GM18870 (cell line): ENCODE measurements at regions not wholly inside any gene's neighbourhood (a gene's known extent, or its start where the extent isn't known, plus 50 kb on each side); places are given as distances from the start of the nearest gene placed in this dataset.

ENCODE experiments used
- ATAC-seq: cut with Tn5 transposase; IDR thresholded peaks from one replicate; pipeline ENCODE4 v1.9.1; 2021; ENCODE audit warnings: moderate library complexity; ENCODE audit not compliant: unreplicated experiment

DNA sequence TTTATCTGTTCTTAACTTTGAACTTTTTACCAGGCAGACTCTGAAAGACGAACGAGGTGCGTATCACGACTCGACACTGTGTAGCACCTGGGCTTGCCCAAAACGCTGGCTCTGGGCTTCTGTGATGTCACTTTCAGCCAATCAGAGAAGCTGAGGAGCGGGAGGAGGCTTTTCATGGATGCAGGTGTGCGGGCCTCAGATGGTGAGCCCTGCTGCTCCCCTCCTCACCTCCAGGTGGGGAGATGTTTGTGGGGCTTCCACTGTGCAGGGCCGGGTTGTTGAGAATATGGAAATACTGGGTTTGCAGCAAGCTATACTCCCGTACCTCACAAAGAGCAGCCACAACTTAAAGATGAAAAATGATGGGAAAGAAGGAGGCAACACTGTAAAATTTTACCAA is 246.3 kb downstream of the IRX2 start:
- no peak for ATAC-seq

DNA sequence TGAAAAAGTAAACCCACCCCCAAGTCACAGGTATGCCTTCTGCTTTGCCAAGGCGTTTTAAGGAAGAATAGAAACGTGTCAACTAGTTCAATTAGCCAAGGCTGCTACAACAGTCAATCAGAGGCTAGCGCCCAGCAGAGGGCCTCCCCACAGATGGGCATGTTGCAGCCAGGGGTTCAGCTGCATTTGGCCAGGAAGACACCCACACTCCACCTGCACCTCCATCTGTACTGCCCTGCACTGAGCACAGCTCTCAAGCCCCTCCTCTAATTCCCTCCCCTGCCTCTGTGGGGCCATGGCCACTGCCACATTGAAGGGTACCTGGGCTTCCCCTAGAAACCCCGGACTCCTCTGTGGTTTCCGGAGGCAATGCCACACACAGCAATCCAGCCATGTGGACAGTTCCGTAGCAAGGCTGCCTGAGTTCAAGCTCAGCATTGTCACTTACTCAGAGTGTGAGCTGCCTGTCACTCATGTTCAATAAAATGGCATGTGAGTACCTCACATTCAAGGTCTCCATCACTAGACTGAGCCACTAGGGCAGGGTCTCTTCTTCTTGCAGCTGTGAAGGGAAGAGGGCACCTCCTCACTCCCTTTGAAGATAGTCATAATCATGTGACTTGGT is 248.4 kb downstream of the IRX2 start:
- no peak for ATAC-seq

DNA sequence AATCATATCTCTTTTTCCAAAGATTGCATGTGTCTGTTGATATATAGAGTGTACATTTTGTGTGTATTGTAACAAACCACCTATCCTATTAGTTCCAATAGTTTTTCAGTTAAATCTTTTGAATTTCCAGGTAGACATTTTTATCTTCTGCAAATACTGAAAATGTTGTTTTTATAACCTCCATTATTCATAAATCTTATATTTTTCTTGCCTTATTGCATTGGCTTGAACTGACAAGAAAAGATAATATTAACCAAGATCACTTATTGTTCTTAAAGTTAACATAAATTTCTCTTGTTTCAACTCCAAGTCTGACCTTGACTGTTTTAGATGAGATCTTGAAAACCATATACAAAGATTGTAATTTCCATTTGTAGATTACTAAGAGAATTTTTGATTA is 251.6 kb downstream of the IRX2 start:
- ATAC-seq: no peak

DNA sequence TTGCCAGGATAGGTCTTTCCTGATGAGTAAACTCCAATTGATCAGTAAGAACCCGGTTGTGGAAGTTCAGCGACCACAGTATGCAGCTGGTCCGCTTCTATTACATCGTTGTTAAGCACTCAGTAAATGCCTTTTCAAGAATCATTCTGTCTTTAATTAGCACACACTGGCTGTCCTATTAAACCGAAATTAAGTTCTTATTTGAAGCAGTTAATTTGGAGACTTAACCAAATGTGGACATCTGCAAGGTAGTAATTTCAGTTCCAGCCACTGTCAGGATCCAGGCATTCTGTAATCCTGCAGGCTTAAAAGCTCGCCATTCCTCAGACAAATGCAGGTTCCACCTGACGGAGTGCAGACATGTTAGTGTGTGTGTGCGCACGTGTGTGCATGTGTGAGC is 254.6 kb downstream of the IRX2 start:
- no peak for ATAC-seq

DNA sequence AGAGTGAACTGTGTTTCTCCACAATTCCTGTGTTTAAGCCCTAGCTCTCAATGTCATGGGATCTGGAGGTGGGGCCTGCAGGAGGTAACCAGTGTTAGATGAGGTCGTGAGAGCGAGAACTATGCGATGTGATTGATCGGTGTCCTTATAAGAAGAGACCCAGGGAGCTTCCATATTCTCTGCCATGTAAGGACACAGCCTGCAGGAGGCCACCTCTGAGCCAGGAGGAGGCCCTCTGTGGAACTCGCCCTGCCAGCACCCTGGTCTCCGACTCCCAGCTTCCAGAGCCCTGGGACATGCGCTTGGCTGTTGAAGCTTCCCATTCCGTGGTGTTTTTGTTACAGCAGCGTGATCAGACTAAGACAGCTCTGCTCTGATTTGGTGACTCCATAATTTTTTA is 255.4 kb downstream of the IRX2 start:
- no peak for ATAC-seq

DNA sequence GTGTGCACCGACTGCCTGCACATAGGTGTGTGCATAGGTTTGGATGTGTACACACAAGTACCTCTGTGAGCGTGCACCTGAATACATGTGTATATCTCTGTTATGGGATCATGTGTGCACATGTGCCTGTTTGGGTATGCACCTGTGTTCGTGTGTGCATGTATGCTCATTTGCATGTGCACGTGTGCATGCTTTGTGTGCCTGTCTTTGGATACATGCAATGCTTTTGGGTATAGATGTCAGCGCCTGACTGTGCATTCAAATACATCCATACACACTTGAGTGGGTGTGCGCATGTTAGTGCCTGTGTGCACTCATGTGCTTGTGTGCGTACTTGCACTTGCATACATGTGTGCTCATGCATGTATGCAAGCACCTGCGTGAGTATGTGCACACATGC is 258.1 kb downstream of the IRX2 start:
- ATAC-seq: no peak

DNA sequence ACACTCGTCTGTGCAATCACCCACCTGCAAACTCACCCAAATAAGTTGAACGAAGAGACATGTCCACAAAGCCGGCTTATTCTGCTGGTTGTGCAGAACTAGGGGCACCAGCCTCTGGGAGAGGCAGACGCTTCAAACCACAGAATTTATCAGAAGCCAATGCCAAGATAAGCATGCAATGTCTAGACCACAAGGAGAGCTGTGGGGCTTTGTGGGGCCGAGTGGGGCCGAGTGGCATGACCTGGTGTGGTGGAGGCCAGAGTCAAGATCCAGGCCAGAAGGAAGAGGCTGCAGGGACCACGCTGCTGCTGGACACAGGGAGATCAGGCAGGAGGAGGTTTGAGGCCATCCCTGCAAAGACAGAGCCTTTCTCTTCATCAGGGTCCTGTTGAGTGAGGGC is 259.0 kb downstream of the IRX2 start:
- ATAC-seq: no peak

DNA sequence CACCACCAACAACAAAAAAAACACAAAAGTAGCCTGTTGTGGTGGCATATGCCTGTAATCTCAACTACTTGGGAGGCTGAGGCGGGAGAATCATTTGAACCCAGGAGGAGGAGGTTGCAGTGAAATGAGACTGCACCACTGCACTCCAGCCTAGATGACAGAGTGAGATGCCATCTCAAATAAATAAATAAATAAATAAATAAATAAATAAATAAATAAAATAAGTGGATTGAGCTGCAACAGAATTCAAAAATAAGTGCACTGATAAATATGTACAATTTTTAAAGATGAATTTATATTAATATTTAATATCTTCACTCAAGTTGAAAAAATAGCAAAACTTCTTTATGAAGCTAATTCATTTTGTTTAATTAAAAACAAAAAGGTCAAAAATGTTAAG is 259.6 kb downstream of the IRX2 start:
- no peak for ATAC-seq

DNA sequence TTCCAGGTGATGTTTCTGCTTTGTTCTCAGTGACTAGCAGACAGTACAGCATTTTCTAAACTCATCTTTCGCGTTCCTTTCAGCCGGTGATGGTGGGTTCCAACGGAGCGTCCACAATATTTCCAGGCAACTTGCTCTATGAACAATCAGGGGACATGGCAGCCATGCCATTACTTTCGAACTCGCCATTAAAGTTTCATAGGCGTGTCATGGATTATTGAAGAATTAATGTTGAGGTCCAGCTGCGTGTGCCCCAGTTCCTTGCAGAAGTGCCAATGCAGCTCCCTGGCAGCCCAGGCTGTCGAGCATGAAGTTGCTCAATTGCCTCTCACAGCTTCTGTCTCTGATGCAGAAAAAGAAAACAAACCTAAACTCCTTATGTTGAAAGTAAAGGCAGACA is 262.2 kb downstream of the IRX2 start:
- ATAC-seq: no peak

DNA sequence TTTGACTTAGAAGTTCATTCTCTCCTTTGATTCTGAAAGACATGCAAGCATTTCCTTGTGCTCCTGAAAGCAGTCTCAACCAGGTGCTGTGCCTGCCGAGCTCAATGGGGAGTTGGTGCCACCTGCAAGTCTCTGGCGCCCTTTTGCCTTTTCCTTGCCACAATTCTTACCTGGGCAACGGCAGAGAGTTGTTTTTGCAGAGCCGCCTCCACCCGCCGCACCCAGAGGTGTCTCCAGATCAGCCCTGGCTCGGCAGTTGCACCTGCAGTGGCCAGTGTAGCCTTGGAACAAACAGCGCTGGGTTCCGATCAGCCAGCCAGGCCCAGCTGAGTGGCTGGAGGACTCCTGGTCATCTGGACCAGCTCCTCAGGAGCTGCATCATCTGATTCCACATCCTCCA is 262.9 kb downstream of the IRX2 start:
- no peak for ATAC-seq

DNA sequence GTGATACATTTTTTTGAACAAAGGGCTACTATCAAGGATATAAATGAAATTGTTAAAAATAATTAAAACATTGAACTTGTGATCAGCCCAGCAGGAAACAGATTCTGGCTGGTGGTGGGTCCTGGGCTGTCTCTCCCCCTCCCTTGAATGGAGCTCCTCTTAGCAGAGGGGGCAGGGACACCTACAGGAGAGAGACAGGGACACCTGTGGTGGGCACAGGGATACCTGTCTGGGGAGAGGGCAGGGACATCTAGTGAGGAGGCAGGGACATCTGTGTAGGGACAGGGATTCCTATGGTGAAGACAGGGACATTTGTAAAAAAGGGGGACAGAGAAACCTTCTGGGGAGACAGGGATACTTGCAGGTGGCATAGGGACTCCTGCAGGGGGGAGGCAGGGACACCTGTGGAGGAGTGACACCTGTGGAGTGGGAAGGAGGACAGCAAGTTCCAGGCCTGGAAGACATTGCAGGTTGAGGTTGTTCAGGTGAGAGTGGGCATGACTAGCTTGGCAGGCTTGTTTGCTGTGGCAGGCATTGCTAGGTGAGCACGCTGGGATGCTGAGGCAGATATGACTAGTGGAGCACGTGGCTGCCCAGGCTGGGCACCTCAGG is 264.2 kb downstream of the IRX2 start:
- no peak for ATAC-seq

DNA sequence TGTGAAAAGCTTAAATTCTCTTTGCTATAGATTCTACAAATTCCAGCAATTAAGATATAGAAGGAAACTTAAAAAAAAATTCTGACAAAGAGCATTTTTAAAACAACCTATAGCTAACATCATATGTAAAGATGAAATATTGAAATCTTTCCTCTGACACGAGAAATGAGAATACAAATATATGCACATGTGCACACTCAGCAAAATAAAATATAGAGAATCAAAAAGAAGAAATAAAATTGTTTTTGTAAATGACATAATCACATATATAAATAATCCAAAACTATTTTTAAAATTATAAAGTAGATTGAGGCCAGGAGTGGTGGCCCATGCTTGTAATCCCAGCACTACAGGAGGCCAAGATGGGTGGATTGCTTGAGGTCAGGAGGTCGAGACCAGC is 265.1 kb downstream of the IRX2 start:
- ATAC-seq: no peak

DNA sequence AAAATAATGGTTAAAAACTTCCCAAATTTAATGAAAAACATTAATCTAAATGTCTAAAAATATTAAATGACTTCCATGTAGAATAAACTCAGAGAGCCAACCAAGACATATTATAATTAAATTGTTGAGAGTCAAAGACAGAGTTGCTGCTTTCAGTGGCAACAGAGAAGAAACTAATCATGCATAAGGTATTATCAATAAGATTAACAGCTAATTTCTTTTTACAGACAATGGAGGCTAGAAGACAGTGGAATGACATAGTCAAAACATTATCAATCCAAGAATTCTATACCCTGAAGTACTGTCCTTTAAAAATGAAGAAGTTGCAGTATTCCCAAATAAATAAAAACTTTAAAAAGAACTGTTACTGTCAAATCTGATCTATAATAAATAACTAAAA is 268.7 kb downstream of the IRX2 start:
- ATAC-seq: no peak

DNA sequence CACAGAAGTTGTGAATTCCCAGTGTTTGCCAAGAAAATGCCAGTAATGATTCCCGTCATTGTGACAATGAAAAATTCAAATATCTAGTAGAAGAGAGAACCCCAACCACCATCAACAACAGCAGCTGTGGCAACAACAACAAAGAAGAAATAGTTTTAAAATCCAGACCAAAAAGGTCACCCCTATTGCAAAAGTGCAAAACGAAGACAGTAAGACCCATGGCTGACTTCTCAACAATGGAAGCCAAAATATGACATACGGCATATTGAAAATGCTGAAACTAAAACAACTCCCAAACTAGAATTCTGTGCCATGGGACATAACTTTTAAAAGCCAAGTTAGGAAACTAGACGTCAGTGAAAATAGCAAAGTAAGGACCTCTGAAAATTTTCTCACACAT is 270.6 kb downstream of the IRX2 start:
- ATAC-seq: no peak

DNA sequence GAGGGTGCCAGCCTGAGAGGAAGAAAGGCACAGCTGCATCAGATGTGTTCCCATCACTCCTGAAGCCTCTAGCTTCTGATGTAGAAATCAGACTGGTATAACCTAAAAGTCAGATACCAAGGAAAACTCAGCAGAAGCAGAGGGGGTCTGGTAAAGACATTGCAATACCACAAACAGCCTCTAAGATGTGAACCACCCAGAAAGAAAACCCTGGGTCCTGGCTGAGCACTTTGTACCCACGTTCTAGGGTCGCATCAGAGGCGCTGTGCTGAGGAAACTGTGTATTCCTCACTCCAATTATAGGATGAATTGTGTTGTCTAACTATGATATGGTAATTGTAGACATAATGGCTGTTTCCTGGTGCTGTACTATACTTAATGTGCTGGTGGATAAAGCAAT is 275.6 kb downstream of the IRX2 start:
- no peak for ATAC-seq

DNA sequence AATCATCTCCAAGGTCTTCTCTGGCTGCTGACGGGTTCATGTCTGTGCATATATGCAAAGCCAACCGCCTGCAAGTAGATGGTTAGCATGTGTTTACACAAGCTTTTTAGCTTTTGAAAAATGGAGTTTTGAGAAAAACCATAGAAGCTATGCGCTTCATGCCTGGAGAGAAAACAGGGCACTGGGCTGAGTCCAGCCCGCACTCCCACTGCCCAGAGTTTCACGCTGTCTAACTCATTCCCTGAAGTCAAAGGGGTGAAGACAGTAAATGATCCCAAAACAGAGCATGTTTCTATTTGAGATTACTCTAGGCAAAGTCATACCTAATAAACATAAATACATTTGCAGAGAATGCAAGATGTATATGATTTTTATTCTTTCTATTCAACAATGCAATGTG is 278.8 kb downstream of the IRX2 start:
- no peak for ATAC-seq

DNA sequence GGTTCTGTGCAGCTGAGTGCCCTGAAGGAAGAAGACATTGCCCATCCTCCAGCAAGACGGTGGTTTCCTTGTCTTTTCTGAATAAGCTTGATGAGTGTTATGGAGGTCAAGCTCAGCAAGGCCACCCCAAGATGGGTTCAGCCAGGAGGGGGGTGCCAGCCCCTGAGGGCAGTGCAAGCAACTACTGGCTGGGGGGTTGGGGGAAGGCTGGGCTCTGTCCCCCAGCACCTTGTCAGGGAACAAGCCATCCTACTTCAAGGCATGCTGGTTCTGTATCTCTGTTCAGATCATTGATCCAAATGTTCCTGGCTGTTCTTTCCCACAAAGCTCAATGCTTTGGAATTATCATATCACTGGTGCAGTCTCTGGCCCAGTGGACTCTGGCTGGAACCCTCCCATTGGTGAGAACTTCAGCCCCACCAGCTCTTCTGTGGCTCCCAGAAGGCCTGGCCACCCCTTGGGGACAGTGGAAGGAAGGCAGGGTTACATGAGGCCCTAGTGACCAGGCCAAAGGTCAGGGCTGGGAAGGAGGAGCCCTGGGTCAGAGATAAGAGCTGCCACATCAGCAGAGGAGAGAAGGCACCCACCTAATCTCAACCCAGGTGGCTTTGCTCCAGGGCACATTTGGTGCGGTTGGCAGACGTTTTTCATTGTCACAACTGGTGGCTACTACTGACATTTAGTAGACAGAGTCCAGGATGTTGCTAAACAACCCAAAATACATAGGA is 280.2 kb downstream of the IRX2 start:
- ATAC-seq: no peak

DNA sequence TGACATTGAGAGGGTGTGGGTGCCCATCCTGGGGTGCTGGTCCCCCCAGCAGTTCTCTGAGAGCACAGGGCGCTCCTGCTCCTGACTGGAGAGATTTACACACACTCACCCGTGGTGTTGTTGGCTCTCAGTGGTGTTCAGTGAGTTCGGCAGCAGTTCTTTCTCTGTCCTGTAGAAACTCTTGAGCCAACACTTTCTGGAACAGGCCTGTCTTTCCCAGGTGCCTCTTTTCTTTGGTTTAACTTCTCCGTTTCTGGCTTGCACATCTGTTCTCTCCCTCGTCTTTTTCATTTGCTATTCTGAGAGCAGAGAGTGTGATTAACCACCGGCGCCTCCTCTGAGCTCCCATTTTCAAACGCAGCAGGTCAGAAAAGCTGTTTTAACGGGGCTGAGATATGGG is 284.5 kb downstream of the IRX2 start:
- no peak for ATAC-seq

DNA sequence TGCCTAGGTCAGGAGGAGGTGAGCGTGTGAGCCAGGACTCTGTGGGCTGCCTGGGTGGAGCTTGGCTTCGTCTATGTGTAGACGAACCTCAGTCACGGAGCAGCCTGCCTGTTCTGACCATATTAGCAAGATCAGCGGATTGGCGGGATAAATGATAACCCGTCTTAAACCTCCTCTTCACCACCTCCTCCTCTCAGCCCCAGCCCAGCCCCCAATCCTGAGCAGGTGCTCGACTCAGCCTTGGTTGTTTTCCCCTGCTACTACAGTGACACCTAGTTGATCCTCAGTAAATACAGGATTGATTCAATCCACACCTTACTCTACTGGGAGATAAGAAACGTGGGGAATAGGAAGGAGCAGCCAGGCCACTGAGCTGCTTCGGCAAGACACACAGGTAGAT is 286.1 kb downstream of the IRX2 start:
- ATAC-seq: no peak

DNA sequence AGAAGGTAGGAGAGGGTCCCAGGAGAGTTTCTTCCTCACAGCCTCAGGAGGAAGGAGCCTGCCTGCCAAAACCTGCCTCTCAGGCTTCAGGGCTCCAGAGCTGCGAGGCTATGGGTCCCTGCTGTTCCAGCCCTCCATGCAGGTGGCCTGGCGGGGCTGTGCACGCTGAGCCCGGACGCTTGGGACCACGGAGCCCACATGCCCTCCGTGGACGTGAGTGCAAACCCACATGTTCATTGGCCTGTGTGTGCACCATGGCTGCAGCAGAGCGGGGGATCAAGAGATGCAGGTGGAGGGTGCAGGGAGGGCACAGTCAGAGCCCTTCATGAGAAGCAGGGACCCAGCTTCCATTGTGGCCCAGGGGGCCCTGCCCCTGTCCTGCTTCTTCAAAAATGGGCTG is 287.3 kb downstream of the IRX2 start:
- no peak for ATAC-seq

DNA sequence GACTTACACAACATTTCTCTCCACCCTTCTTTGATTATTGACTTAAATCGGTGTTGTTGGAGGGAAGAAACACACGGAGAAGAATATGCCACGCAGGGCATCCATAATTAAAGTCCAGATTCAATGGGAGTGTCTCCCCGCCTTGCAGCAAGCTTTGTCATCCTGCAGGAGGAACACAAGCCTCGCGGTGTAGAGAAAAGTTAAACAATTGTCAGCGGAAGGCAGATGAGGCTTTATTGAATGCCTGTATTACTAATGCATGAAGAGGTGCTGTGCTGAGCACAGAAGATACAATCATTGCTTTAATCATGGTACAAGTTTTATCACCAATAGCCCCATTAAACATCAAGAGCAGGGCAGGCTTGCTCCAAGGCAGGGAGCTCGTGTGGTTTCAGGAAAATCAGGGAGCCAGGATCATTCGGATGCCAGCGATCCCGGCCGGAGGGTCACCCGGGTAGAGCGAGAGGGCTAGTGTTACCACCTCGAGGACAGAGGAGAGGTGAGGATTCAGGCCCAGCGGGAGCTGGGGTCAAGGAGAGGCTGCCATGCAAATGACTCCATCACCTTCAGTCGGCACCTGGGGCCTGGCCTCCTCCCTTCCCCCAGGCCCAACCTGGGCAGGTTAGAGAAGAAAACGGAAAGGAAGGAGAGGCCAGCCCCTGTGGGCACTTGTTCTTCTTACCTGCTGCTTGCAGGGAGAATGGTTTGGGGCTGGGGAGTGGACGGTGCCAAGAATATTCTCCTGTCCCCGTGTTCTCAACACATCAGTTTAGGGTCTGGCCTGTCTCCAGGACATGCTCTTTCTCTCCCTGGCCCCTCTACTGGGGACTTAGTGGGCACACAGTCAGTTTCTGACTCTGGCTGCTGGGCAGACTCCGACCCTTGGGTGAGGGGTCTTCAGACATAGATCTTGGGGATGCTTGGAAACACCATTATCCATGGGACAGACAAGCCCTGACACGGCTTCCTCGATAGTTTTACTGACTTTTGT is 289.5 kb downstream of the IRX2 start:
- no peak for ATAC-seq
